Rectal smooth muscle tissue (tissue), 1 donor: ENCODE measurements at regions not wholly inside any gene's neighbourhood (a gene's known extent, or its start where the extent isn't known, plus 50 kb on each side); places are given as distances from the start of the nearest gene placed in this dataset.
"Not testable (repeated sequence)": the region's sequence is repeated elsewhere in the genome, so short reads cannot be mapped to it uniquely, and the experiment has no call there.

ENCODE experiments used
- H3K27ac ChIP-seq: one replicate; pipeline ENCODE4 v1.7.0; 2013; ENCODE audit warnings: low read depth, low read length, inconsistent platforms
- H3K27me3 ChIP-seq: one replicate; pipeline ENCODE4 v1.7.0; 2013; ENCODE audit warnings: low read length; ENCODE audit not compliant: control insufficient read depth, insufficient read depth
- H3K36me3 ChIP-seq: one replicate; pipeline ENCODE4 v1.7.0; 2013; ENCODE audit warnings: low read length; ENCODE audit not compliant: control insufficient read depth, insufficient read depth
- H3K4me1 ChIP-seq: one replicate; pipeline ENCODE4 v1.7.0; 2013; ENCODE audit warnings: low read length; ENCODE audit not compliant: control insufficient read depth, insufficient read depth
- H3K4me3 ChIP-seq: one replicate; pipeline ENCODE4 v1.7.0; 2013; ENCODE audit warnings: low read length
- H3K9ac ChIP-seq: one replicate; pipeline ENCODE4 v1.7.0; 2013; ENCODE audit warnings: low read length

GRCh38 chr3:162602619-162603018 is 1106.0 kb downstream of the OTOL1 start:
- no peaks in the 10 kb centered on the region for H3K36me3 ChIP-seq
- no peak overlapping the region for H3K9ac ChIP-seq
- no peaks in the 10 kb centered on the region for H3K27me3 ChIP-seq
- H3K4me3 ChIP-seq: no peak overlapping the region
- no peak overlapping the region for H3K27ac ChIP-seq
- H3K4me1 ChIP-seq: no peaks in the 10 kb centered on the region

- H3K36me3 ChIP-seq: no peaks in the 10 kb centered on the region
- H3K27me3 ChIP-seq: no peaks in the 10 kb centered on the region
- no peak overlapping the region for H3K27ac ChIP-seq
- H3K9ac ChIP-seq: no peak overlapping the region
- H3K4me3 ChIP-seq: no peak overlapping the region
- no peaks in the 10 kb centered on the region for H3K4me1 ChIP-seq
Measured at GRCh38 chr3:162605651-162606204, 1109.1 kb downstream of the OTOL1 start.

GRCh38 chr3:162610261-162610660 is 1113.7 kb downstream of the OTOL1 start:
- no peak overlapping the region for H3K27ac ChIP-seq
- no peaks in the 10 kb centered on the region for H3K36me3 ChIP-seq
- no peak overlapping the region for H3K4me3 ChIP-seq
- no peak overlapping the region for H3K9ac ChIP-seq
- H3K27me3 ChIP-seq: no peaks in the 10 kb centered on the region
- H3K4me1 ChIP-seq: no peaks in the 10 kb centered on the region

GRCh38 chr3:162612991-162613390 is 1116.4 kb downstream of the OTOL1 start:
- no peaks in the 10 kb centered on the region for H3K4me1 ChIP-seq

DNA sequence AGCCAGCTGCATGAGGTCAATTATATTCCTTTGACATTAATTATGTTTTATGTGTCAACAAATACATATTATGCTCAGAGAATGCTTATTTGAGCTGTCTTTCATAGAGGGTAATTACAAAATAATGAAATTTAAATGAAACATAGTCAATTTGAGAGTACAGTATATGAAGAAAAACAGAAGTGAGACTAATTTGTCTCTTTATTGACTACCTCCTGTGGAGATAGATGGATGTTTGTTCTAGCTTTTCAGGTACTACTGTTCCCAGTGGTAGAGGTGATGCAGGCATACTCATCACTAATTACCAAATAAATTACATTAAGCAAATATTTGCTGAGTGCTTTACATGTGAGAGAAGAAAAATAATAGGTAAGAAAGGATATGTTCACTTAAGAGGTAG is 1129.6 kb downstream of the OTOL1 start:
- no peaks in the 10 kb centered on the region for H3K27me3 ChIP-seq
- no peaks in the 10 kb centered on the region for H3K4me1 ChIP-seq
- no peak overlapping the region for H3K9ac ChIP-seq
- H3K27ac ChIP-seq: no peak overlapping the region
- H3K4me3 ChIP-seq: no peak overlapping the region
- H3K36me3 ChIP-seq: no peaks in the 10 kb centered on the region

More at GRCh38 chr3:162612991-162613390, 1116.4 kb downstream of the OTOL1 start:
- Histone ChIP-seq H3K27ac (no peak overlapping the region), H3K4me3 (no peak overlapping the region), H3K9ac (no peak overlapping the region), H3K27me3 (no peaks in the 10 kb centered on the region), H3K36me3 (no peaks in the 10 kb centered on the region)

GRCh38 chr3:162628531-162628930 is 1131.9 kb downstream of the OTOL1 start:
- H3K36me3 ChIP-seq: no peaks in the 10 kb centered on the region
- no peaks in the 10 kb centered on the region for H3K4me1 ChIP-seq
- no peaks in the 10 kb centered on the region for H3K27me3 ChIP-seq
- H3K4me3 ChIP-seq: no peak overlapping the region
- no peak overlapping the region for H3K27ac ChIP-seq
- no peak overlapping the region for H3K9ac ChIP-seq

DNA sequence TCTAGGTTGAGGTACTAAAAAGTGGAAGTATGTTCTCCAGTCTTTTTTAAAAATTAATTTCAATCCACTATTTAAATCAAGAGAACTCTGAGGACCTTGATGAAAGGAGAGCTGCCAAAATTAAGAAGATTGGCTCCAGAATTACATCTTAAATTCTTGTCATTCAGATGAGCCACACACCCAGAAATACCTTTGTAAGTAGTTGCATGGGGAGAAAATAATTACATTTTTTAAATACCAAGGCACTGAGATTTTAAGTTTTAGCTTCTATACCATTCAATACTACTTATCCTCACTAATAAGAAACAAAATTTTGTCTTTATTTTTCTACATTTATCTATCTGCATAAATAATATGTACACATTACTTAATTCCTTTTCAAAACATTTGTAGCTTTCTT is 1132.8 kb downstream of the OTOL1 start:
- H3K9ac ChIP-seq: no peak overlapping the region
- H3K4me1 ChIP-seq: no peaks in the 10 kb centered on the region
- H3K4me3 ChIP-seq: no peak overlapping the region
- H3K27me3 ChIP-seq: no peaks in the 10 kb centered on the region
- H3K27ac ChIP-seq: no peak overlapping the region
- H3K36me3 ChIP-seq: no peaks in the 10 kb centered on the region

DNA sequence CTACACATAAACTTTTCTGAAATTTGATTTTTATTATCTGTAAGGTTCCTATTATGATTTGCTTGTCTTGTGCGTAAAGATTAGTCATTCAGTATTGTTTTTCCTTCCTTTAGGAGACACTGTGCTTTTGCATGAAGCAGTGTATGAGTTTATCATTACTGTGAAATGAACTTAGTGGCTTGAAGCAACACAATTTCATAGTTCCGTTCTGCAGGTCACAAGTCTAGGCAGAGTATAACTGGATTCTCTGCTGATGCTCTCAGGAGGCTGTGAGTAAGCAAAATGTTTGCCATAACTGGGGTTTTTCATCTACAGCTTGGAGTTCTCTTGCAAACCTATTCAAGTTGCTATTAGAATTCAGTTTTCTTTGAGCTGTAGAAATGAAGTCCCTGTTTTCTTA is 1136.1 kb downstream of the OTOL1 start:
- Histone ChIP-seq H3K4me3 (no peak overlapping the region), H3K27me3 (no peaks in the 10 kb centered on the region), H3K27ac (no peak overlapping the region), H3K4me1 (no peaks in the 10 kb centered on the region), H3K36me3 (no peaks in the 10 kb centered on the region), H3K9ac (no peak overlapping the region)

DNA sequence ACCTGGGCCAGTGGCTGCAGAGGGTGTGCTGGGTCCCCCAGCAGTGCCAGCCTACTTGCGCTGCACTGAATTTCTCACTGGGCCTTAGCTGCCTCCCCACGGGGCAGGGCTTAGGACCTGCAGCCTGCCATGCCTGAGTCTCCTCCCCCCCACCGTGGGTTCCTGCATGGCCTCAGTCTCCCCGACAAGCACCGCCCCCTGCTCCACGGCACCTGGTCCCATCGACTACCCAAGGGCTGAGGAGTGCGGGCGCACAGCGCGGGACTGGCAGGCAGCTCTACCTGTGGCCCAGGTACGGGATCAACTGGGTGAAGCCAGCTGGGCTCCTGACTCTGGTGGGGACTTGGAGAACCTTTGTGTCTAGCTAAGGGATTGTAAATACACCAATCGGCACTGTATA is 1143.6 kb downstream of the OTOL1 start:
- not testable (repeated sequence) for H3K27me3 ChIP-seq, H3K36me3 ChIP-seq, H3K4me3 ChIP-seq, H3K9ac ChIP-seq, H3K4me1 ChIP-seq, H3K27ac ChIP-seq

DNA sequence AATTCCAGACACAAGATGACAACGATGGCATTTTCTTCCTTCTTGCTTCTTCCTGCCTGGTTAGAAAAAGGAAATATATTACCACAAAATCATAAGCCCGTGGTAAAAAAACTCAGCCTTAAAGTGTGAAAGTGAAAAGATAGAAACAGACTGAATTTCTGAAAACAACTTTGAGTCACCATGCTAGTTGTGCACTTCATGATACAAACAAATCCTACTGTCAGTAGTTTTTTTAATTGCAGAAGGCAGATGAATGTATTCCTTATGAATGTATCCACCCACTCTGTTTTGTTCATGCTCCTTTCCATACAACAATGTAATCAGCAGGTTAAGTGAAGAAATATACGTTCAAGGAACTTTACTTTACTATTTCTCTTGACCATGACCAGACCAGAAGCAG is 1144.7 kb downstream of the OTOL1 start:
- H3K27me3 ChIP-seq: no peaks in the 10 kb centered on the region
- H3K4me1 ChIP-seq: no peaks in the 10 kb centered on the region
- H3K4me3 ChIP-seq: no peak overlapping the region
- H3K9ac ChIP-seq: no peak overlapping the region
- H3K36me3 ChIP-seq: no peaks in the 10 kb centered on the region
- no peak overlapping the region for H3K27ac ChIP-seq

DNA sequence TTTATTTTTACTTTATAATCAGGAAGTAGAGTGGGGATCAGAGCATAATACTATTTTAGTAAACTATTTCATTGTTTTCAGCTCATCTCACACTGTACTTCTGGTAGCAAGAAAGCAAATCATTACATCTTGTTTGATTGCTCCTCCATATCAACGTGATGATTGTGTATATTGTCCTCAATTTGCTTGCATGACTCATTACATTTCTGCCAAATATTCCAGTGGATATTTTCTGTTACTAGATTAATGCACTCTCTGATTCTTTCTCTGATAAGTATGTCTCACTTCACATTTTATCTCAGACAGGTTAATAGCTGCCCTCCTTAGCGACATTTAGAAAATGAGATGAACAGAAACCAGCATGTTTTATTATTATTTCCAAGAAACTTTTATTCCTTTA is 1145.3 kb downstream of the OTOL1 start:
- H3K27me3 ChIP-seq: no peaks in the 10 kb centered on the region
- H3K9ac ChIP-seq: no peak overlapping the region
- no peak overlapping the region for H3K27ac ChIP-seq
- no peaks in the 10 kb centered on the region for H3K36me3 ChIP-seq
- no peaks in the 10 kb centered on the region for H3K4me1 ChIP-seq
- no peak overlapping the region for H3K4me3 ChIP-seq

DNA sequence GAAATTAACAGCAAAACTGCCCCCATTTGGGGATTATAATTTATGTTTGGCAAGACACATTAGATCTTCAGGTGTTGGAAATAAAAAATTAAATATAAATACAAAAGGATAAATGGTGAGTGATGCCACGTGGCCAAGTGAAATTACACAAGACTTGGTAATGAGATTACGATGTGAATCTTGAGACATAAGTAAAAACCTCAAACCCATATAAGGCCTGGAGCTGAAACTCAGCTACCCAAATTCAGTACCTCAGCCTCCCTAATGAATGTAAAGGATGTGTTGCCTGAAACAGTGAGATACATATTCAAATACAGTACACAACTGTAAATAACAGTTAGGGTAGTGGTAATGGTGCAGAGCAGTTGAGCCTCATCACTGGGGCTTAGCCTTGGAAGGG is 1146.6 kb downstream of the OTOL1 start:
- H3K4me3 ChIP-seq: no peak overlapping the region
- H3K4me1 ChIP-seq: no peaks in the 10 kb centered on the region
- no peak overlapping the region for H3K9ac ChIP-seq
- H3K27ac ChIP-seq: no peak overlapping the region
- H3K27me3 ChIP-seq: no peaks in the 10 kb centered on the region
- no peaks in the 10 kb centered on the region for H3K36me3 ChIP-seq

GRCh38 chr3:162647321-162647720 is 1150.7 kb downstream of the OTOL1 start:
- Histone ChIP-seq H3K4me3 (no peak overlapping the region), H3K27ac (no peak overlapping the region), H3K4me1 (no peaks in the 10 kb centered on the region), H3K9ac (no peak overlapping the region), H3K27me3 (no peaks in the 10 kb centered on the region), H3K36me3 (no peaks in the 10 kb centered on the region)
